ENCODE measurements at regions not wholly inside any gene's neighbourhood (a gene's known extent, or its start where the extent isn't known, plus 50 kb on each side); places are given as distances from the start of the nearest gene placed in this dataset.

DNA sequence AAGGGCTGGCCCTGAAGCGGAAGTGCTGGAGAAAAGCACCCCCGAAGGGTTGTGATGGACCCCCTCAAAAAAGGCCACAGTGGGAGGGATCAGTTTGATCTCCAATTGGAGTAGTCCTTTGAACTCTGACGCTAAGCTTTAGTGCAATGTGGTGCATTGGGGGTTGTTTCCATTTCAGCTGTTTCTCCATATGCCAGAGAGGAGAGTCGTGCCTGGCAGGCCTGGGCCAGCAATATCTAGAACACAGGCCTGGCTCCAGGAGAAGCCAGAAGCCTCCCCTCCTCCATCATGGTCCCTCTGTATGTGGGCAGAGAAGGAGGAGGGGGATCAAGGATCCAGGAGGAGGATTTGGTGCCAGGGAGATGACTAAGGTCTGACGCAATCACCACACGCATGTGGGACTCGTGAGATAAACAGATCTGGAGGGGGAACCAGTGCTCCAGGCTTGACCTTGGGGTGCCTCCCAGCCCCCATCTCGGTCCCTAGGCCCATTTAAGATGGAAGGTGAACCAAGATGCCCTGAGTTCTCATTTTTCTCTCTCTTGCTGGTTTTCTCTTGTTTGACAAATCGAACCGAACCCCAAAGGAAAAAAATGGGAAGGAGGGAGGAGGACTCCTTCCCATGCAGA is 517.4 kb upstream of the JARID2 start:
- DNase-seq (ENCODE audit: low read depth, low spot score) = no peak

DNA sequence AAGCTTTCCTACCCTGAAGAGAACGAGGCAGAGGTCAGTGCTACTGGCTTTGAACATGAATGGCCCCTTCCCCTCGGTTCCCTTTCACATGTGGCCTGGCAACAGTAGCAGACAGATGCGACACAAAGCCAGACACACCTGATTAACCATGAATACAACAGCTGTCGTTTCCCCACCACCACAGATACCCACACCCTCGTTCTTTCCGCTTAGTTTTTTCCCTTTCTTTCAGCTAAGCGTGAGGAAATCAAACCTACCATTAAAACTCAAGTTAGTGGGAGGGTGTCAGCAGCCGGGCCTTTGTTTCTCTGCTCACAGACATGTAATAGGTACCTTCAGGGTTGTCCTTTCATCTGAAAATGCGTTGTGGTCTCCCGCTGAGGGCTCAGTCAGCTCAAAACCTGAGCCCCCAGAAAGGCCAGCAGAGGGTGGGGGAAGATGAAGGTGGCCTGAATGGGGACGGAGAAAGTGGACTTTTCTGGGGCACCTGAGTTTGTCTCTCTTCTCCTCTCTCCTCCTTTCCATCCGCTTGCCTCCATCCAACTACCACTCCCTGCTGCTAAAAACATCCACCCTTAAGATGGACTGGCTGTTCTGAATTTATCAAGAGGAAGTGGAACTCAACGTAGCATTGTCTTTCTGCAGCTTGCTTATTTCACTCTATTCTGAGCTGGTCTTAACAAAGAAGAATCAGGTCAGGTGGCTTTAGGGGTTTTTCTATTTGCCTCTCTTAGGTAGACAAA is 516.6 kb upstream of the JARID2 start:
- DNase-seq (ENCODE audit: low read depth, low spot score) = no peak

DNA sequence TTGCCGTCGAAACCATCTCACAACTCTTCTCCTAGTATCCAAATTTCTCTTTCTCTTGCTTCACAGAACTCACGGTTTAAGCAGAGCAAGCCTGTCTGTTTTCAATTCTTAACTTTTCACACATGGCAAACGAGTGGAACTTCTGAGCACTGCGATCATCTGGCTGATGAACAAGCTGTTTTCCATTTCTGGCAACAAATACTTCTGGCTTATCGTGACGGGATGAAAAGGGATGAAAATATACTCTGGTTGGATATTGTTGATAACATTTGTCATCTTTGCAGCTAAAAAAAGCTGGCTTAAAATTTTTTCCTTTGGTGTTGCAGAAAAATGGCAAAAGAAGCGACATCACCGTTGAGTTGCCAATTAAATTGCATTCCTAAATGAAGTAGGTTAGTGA is 515.2 kb upstream of the JARID2 start:
- DNase-seq (ENCODE audit: low read depth, low spot score) = no peak

DNA sequence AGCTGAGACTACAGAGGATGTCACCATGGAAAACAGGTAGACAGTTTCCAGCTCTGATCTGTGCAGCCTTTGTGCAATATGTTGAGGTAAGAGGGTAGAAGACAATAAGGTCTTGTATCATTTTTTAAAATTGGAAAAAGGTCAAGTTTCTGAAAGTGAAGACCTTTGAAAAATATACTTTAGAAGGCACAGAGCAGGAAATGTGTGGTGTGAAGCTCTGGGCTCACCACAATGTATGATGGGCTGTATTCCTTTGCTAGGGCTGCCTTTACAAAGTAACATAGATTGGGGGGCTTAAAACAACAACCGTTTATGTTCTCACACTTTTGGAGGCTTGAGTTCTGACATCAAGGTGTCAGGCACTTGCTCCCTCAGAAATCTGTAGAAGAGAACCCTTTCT is 514.3 kb upstream of the JARID2 start:
- no peak for DNase-seq (ENCODE audit: low read depth, low spot score)

DNA sequence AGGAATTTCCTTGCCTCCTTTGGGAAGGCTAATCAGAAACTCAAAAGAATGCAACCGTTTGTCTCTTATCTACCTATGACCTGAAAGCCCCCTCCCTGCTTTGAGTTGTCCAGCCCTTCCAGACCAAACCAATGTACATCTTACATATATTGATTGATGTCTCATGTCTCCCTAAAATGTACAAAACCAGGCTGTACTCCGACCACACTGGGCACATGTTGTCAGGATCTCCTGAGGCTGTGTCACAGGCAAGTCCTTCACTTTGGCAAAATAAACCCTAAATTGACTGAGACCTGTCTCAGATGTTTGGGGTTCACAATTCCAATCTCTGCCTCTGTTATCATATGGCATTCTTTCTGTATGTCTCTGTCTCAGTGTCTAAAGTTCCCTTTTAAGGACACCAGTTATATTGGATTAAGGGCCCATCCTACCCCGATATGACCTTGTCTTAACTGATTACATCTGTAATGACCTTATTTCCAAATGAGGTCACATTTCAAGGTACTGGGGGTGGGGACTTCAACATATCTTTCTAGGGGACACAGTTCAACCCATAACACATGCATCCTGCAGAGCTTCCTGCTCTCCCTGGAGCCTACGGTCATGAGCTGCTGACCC is 513.5 kb upstream of the JARID2 start:
- no peak for DNase-seq (ENCODE audit: low read depth, low spot score)

DNA sequence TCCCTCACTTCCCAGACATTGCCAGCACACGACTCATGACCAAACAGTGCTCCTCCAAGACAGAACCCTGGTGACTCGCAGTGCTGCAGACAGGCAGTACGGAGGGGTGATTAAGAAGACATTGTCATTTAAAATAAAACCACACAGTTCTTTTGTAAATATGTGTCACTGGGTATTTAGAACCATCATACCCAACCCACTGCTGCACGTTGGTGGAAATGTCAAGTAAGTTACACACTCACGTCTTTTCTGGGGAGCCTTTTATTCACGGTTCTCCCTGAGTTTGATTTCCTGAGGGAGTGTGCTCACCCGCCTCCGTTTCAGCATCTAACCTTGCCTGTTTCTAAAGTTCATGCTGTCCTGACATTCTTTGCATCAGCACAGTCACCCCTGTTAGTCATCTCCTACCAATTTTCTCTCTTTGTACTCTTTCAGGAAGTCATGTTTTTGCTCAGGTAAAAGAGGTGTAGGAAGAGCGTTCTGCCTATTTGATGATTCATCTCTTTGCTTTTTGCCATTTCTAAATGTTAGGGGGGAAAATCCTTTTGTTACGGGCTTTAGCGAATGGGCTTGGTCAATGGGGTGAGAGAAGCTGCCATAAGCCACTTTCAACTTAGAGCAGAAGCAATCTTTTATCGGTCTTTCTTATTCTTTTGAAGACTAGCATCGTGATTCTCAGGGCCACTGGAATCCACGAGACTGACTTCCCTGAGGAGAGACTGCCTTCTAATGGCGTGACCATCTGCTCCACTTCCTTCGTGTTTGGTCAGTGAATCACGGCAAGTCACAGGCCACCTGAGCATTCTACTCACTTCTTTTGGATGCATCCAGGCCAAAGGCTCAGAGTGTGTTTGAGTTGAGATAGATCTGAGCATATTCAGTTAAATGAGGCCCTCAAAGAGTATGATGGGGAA is 512.8 kb upstream of the JARID2 start:
- DNase-seq (ENCODE audit: low read depth, low spot score) = no peak

DNA sequence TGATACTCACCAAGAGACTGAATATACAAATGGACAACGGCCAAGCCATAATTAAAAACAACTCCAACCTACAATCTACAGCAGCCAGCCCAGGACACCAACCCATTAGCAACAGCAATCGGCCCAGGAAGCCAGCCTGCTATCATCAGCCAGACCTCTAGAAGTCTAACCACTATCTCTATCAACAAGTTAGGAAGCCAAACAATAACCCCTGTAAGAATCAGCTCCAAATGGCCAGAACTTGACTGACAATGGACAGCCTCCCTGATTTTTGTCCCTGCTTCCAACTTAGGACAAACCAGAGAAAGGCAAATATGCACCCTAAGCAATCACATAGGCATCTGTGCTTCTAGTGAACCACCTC is 511.8 kb upstream of the JARID2 start:
- no peak for DNase-seq (ENCODE audit: low read depth, low spot score)

DNA sequence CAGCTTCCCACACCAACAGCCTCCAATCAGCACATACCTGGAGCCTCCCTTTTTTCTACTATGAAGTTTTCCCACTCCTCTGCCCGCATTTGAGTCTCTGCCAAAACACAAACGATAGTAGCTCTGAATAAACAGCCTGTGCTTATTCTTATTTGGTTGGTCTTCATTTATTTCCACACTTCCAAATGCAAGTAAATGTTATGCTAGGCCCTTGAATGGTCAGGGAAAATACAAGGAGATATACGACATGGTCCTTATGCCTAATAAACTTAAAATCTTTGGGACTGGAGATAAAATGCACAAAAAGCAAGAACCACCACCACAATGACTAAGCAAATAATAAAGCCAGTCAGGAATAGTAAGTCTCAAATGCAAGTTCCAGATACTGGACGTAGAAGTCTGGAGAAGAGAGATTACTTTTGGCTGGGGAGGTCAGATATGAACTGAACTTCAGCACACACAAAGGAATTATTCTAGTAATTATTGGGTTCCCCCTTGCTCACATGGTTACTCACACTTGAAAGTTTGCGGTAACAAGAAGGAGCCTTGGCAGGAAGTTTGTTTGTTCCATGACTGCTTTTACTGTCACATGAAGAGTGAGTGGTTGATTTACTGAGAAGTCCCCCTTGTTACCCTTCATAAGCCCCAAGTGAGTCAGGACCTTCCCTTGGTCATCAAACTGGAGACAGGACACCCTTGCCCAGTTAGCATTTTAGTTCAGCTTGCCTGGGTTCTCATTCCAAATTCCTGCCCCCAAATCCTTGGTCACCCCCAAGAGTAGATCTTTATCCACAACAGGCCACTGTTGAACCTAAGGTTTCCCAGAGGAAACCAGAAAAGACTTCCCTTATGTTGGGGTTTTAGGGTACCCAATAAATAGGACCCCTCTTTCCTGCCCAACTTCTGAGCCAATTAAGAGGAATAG is 511.2 kb upstream of the JARID2 start:
- DNase-seq (ENCODE audit: low read depth, low spot score) = no peak

DNA sequence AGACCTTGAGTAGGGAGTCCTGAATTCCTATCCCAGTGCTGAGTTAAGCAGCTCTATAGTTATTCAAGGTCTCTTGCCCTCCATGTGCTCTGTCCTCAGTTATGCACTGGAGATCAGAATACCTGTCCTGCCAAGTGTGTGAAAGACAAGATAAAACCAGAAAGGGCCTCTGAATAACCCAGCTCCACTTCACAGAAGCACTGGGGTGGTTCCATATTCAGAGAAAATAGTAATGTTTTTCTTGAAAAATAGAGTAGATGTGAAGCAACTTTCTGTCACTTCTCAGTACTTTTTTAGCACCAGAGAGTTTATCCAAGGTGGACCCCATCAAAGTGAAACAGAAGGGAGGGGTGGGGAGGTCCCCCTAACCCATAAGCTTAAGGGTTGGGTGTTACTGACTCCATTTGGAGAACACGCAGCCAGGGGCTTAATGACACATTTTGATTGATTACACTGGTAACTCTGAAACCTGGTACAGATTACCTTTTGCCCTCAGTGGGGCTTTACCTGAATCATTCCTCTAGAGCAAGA is 509.8 kb upstream of the JARID2 start:
- no peak for DNase-seq (ENCODE audit: low read depth, low spot score)

DNA sequence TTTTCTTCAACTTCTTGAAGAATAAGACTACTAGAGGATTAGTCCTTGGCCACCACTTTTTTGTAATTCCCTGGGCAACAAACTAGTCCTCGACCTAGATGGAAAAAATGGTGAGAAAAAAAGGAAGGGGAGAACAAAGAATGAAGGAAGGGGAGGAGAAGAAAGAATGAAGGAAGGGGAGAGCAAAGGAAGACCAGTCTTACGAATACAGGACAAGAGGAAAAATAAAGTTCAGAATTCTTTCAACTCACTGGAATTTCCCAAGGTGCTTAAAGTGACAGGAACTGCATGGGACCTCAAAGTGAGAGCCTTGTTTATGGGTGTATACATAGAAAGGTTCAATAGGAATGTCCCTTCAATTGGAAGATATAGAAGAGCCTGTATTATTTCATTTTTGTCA is 509.3 kb upstream of the JARID2 start:
- no peak for DNase-seq (ENCODE audit: low read depth, low spot score)

DNA sequence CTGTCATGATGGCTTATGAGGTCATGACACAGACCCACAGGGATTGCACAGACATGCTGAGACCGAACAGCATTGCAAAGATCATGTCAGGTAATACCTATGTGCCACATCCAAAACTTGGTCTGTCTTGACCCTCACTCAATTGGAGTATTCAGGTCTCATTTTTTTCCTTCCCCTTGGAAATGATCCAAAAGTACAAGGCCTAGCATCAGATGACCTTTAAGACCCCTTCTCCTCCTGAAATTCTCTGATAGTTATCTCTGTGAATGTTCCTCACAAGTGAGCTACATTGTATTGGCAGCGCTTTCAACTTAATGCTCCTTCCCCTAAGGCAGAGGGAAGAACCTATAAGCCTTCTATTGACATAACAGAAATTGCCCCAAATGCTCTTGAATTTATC is 507.4 kb upstream of the JARID2 start:
- no peak for DNase-seq (ENCODE audit: low read depth, low spot score)

DNA sequence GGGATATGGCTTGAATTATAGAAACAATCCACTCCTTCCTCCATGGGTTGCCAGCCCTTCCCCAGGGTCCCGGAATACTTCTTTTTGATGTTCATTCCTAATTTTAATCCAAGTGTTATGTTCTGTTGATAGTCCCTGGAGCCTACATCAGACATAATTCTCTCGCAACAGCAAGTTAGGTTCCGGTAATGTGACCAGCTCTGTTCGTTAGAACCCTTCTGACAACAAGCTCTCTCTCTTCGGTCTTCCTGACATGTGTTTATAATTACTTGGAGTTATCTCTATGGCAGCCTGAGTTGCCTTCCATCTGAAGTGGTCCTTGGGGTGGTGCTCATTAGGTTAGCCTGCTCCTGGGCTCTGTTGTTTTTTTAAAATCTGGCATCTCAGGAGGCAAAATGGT is 506.9 kb upstream of the JARID2 start:
- DNase-seq (ENCODE audit: low read depth, low spot score) = no peak

DNA sequence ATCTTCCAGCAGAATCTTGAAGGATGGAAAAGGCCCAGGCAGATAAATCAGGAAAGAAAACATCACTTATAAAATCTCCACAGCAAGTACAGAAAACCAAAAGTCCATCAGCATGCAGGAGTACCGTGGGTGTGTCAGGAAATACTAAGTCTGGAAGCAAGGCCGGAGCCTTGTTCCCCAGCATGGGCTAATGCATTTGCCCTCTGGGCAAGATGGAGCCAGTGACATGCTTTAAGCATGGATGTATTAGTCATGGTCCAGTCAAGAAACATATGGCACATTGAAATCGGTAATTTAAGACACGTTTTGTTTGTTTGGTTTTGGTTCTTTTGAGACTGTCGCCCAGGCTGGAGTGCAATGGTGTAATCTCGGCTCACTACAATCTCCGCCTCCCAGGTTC is 506.0 kb upstream of the JARID2 start:
- DNase-seq (ENCODE audit: low read depth, low spot score) = no peak

DNA sequence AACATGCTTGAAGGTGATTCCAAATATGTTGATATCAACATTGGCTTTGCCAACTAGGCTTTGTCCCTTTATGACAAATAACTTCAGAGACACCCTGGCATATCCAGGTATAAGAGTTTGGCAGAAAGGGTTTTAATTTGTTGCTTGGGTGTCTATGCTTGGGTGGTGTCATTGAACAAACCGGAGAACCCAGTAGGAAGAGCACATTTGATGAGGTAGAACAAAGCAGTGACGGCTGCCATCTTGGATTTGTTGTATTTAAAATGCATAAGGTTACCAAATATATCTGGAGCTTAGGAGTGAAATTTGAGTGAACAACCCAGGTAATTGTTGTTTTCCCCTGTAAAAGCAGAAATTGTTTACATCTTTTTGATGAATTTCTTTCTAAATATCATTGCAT is 503.7 kb upstream of the JARID2 start:
- DNase-seq (ENCODE audit: low read depth, low spot score) = no peak

DNA sequence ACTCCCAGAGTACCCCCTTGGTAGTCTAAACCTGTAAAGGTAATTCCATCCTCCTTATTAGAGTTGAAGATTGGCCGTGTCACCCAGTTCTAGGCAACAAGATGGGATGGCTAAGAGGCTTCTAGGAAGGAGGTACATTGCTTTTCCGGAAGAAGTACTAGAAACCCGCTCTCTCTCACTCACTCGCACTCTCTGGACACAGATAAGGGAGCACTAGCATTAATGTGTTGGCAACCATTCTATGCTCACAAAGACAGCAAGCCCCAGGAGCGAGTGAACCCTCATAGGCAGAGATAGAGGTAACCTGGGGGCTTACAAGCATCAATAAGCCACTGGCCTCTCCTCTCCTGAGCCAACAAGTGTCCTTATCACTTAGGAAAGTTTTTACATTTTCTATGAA is 503.2 kb upstream of the JARID2 start:
- DNase-seq (ENCODE audit: low read depth, low spot score) = no peak

DNA sequence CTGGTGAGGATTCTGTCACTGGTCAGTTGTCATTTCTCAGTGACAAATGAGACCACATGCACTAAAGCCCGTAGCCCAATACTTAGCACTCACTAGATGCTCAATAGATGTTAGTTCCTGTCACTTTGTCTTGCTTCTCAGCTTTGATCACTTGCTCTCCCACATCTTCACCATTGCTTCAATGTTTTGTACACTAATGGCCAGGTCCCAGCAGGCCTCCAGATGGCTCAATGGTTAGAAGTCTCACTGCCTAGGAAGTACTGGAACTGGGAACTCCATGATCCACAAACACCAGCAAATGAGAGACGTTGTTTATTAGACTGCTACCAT is 502.8 kb upstream of the JARID2 start:
- no peak for DNase-seq (ENCODE audit: low read depth, low spot score)

DNA sequence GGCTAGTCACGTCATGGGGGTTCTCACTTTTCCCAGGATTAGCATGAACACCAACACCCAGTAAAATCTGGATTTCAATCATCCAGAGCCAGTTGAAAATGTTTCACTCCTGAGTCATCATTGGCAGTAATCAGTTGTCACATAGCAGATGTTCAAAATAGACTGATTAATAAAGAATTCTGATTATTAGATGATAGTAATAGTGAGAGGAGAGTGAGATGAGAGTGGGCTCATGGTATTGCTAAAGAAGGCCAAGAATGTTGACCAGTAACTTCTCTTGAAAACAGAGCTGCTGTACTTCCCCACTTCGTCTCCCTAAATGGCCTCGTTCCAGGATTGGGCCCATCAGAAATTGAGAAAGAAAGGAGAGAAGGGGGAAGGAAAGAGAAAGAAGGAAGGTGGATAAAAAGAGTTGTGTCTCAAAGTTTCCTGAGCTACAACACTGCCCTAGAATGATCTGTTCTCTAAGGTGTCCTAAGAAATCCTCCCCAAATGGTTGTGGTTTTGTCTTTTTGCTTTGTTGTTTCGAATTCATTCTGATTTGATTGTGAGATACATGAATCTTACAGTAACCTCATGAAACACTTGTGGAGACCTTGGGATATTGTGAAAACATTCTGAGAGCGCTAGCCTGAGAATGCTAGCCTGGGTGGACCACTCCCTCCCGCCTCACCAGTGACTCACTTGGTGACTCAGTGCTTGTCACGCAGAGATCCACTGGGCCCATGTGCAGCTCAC is 502.2 kb upstream of the JARID2 start:
- no peak for DNase-seq (ENCODE audit: low read depth, low spot score)

DNA sequence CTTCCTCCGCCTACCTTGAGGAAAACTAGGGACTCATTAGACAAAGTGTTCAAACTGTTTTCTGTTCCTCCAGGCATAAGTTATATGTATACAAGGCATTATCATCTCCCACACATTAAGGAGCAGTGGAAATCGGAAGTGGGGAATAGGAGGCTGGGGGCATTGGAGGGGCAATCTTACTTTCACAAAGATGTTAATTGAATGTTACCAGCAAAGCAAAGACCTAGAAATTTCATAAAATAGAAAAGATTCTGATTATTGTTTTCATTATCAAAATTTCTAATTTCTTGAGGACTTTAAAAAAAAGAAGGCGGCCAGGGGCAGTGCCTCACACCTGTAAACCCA is 501.7 kb upstream of the JARID2 start:
- no peak for DNase-seq (ENCODE audit: low read depth, low spot score)

DNA sequence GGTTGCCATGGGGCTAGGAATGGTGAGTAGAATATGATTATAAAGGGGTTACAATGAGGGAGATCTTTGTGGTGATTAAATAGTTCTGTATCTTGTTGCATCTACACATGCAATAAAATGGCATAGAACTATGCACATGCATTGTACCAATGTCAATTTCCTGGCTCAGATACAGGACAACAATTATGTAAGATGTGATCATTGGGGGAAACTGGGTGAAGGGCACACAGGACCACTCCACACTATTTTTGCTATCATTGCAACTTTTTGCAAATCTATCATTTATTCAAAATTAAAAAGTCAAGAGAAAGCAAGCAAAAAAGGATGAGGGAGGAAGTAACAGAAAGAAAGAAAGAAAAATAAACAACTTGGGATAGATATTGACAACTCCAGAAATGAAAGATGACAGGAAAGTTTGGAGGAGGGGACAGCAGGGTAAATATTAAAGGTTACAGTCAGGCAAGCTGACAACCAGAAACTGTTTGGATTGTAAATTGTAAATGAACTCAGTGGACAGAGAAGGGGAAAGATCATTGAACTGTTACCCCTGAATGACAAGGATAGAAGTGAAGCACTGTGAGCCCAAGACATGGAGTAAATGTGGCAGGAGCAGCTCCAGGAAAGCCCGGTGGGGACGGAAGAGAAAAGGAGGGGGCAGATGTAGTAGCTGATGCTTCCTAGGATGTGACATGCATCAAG is 499.6 kb upstream of the JARID2 start:
- DNase-seq (ENCODE audit: low read depth, low spot score) = no peak

Measured in pulmonary artery endothelial cell (primary cell).